NCI-H187 (cell line): ENCODE measurements at regions not wholly inside any gene's neighbourhood (a gene's known extent, or its start where the extent isn't known, plus 50 kb on each side); places are given as distances from the start of the nearest gene placed in this dataset.

Source experiments
- DNase-seq, 2 experiments: peaks; one replicate each; lab custom pipeline; 2025; lab: John Stamatoyannopoulos, UW

GRCh38 chr14:27091973-27092372, 494.1 kb upstream of the NOVA1 start:
- DNase-seq = no peak

- no peak for DNase-seq
Observed at GRCh38 chr14:27096091-27096490, 498.3 kb upstream of the NOVA1 start.

GRCh38 chr14:27098451-27098850, 500.6 kb upstream of the NOVA1 start:
- no peak for DNase-seq

- DNase-seq = no peak
Observed at GRCh38 chr14:27114180-27114579, 516.3 kb upstream of the NOVA1 start.

GRCh38 chr14:27123162-27123561, 525.3 kb upstream of the NOVA1 start:
- no peak for DNase-seq

GRCh38 chr14:27127838-27128237, 530.0 kb upstream of the NOVA1 start:
- DNase-seq = no peak

- DNase-seq = no peak
Observed at GRCh38 chr14:27134200-27134599, 536.4 kb upstream of the NOVA1 start.

GRCh38 chr14:27145170-27145569, 547.3 kb upstream of the NOVA1 start:
- DNase-seq = no peak

GRCh38 chr14:27148143-27148542, 550.3 kb upstream of the NOVA1 start:
- DNase-seq = no peak

GRCh38 chr14:27164139-27164538, 566.3 kb upstream of the NOVA1 start:
- DNase-seq = no peak

GRCh38 chr14:27175489-27175888, 577.7 kb upstream of the NOVA1 start:
- DNase-seq = no peak

GRCh38 chr14:27181333-27181732, 583.5 kb upstream of the NOVA1 start:
- DNase-seq = no peak

GRCh38 chr14:27184427-27184826, 586.6 kb upstream of the NOVA1 start:
- no peak for DNase-seq

- no peak for DNase-seq
Observed at GRCh38 chr14:27186048-27186447, 588.2 kb upstream of the NOVA1 start.

- DNase-seq = no peak
Observed at GRCh38 chr14:27187136-27187535, 589.3 kb upstream of the NOVA1 start.

- no peak for DNase-seq
Observed at GRCh38 chr14:27190296-27190695, 592.5 kb upstream of the NOVA1 start.

GRCh38 chr14:27199272-27199671, 601.4 kb upstream of the NOVA1 start:
- DNase-seq = no peak

GRCh38 chr14:27205036-27205435, 607.2 kb upstream of the NOVA1 start:
- no peak for DNase-seq

- DNase-seq = no peak
Observed at GRCh38 chr14:27211741-27212140, 613.9 kb upstream of the NOVA1 start.

GRCh38 chr14:27222671-27223070, 624.8 kb upstream of the NOVA1 start:
- no peak for DNase-seq

GRCh38 chr14:27223906-27224305, 626.1 kb upstream of the NOVA1 start:
- DNase-seq = no peak

GRCh38 chr14:27228053-27228452, 630.2 kb upstream of the NOVA1 start:
- DNase-seq = no peak

- no peak for DNase-seq
Observed at GRCh38 chr14:27234331-27234730, 636.5 kb upstream of the NOVA1 start.

- no peak for DNase-seq
Observed at GRCh38 chr14:27236601-27237000, 638.8 kb upstream of the NOVA1 start.

- peak in 1 of 2 experiments; percentile 2 for DNase-seq
Observed at GRCh38 chr14:27242874-27243273, 645.0 kb upstream of the NOVA1 start.
